Stimulated activated CD8-positive, alpha-beta memory T cell treated with anti-CD3 and anti-CD28 coated beads, Interleukin-12 subunit alpha, Interleukin-12 subunit beta, amount 100 ng/mL, for 1 hour (primary cell): ENCODE measurements at regions not wholly inside any gene's neighbourhood (a gene's known extent, or its start where the extent isn't known, plus 50 kb on each side); places are given as distances from the start of the nearest gene placed in this dataset.

Experiments
- DNase-seq: peaks from one replicate; pipeline ENCODE4 v3.0.0-alpha.2; 2020; ENCODE audit warnings: low read depth

DNA sequence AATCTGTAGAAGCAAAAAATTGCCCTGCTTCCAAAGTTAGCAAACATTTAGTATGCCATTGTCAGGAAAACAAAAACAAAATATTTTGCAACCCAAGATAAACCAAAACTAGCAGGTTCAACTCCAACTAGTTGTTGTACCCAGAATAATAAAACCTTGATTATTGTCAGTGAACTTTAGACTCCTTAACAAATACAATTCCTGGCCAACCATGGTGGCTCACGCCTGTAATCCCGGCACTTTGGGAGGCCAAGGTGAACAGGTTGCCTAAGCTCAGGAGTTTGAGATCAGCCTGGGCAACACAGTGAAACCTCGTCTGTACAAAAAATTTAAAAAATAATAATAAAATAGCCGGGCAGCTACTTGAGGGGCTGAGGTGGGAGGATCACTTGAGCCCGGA is 53.6 kb upstream of the EPCAM start:
- DNase-seq = no peak

DNA sequence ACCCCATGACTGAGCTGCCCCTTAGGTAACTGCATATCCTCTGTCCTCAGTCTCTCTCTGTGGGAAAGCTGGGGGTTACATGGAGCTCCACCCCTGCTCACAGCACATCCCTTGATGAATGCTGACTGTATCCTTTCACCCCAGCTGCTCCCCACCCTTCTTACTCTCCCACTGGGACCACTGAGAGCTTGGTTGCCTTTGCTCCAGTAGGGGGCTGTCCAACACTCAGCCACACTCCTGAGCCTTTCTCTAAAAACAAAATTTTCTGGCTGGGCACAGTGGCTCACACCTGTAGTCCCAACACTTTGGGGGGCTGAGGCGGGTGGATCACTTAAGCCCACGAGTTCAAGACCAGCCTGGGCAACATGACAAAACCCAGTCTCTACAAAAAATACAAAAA is 55.4 kb upstream of the EPCAM start:
- DNase-seq = no peak

DNA sequence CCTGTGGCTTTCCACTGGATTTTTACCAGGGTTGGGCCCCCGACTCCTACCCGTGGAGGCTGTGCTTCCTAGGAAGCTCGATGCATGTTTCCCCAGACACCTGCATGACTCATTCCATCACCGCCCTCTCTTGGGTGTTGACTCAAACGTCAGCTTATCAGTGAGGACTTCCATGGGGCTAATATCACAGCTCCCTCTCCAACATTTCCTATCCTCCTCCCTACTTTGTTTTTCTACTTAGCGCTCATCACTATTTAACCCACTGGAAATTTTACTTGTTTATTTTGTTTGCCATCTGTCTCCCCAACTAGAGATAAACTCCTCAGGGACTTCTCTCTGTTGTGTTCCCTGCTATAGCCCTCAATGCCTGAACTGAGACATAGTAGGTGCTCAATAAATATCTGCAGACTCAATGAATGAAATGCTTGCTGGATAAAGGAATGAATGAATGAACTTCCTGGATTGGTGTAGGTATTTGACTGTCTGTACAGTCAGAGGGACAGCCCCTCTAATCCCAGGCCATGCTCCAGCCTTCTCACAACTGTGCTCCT is 55.9 kb upstream of the EPCAM start:
- no peak for DNase-seq

DNA sequence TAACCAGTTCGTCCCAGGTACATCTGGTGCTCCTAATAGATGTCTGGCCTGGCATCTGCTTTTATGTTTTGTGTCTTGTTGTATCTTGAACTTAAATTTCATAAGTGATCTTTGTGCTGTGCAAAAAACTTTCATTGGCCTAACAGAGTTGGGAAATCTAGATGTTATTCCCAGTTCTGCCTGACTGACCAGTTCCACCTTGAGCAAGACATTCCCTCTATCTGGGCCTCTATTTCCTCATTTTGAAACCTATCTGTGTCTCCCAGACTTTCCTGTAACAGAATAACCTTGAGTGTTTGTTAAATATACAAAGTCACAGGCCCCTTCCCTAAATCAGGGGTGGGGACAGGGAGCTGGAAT is 56.6 kb upstream of the EPCAM start:
- no peak for DNase-seq

DNA sequence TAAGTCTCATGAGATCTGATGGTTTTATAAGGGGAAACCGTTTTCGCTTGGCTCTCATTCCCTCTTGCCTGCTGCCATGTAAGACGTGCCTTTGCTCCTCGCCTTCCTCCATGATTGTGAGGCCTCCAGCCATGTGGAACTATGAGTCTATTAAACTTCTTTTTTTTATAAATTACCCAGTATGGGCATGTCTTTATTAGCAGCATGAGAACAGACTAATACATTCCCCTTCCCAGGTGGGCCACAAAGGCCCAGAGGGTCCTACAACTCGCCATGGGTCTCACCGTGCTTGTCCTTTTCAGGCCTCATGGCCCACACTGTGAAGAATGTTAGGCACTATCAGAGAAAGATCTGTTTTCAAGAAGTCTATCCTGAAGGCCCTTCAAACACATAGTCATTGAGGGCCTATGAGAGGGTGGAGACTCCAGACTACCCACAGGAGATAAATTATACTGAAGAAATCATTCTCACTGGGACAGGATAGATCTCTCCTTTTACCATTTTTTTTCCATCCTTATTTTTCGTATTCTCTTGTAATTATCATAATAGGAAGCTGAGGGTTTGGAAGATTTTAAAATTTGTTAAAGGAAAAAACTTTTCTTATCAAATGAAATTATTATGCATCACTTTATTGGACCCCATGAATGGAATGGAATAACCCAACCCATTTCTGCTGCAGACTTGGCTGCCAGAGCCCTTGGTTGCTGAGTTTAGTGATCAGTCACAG is 57.2 kb upstream of the EPCAM start:
- DNase-seq = no peak

DNA sequence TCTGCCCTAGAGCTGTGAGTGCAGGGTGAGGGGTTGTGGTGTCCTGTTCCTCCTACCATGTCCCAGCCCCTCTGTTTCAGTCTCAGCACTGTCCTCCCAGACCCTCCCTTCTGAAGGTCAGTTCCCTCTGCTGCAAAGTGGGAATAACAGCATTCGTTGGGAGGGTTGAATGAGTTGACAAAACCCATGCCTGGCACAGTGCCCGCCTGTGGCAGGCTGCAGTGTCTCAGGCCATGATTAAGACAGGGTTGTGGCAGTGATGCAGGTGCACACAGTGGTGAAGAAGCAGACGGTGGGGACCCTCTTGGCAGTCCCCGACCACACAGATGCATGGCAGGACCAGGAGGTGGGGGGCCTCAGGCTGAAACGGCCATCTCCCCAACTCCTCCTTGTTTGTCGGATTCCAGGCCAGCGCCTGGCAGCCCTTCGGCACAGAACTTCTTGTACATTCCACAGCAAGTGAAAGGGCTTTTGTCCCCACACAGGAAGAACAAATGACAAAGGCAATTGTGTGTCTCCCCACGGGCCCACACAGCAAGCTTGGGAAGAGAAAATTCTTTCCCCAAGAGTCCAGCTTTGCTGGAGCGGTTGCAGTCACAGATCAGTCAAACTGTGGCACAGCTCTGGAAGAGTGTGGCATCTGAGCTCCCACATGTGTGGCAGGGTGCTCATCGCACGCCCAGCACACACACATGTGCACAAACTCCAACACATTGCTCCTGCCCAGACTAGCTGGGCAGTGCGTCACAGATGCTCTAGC is 58.1 kb upstream of the EPCAM start:
- DNase-seq = no peak

DNA sequence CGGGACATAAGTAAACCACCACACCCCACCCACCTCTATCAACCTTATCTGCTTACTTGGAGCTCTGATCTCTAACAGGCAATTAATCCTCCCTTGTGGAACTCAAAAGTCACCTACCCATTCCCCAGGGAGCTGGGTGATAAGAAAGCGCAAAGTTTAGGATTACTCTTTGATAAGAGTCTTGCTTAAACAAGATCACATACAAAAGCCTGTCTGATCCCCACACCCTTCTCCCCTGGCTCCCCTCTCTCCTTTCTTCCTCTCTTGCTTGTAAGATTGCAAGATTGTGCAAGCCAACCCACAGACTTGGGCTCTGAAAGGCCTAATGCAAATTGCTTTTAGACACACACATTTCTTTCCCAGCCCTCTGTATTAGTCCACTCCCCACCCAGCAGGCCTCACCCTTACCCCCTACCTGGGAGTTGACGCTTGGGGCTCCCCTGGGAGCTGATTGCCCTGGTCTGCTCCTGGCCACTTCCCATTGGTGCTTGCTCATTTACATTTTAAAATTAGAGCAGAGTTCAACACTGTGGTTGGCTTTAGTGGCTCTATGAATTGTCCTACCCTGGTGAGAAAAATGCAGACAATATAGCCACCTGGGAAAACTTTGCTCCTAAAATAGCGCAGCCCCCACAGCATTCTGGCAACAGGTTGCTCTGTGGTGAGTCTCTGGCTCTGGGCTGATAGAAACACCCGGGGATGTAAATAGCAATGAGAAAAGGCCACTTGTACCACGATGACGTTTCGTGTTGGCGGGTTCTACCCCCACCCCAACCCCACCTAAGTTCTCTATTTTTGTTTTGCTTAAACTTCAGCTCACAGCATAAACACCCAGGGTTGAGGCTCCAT is 58.9 kb upstream of the EPCAM start:
- DNase-seq = no peak

DNA sequence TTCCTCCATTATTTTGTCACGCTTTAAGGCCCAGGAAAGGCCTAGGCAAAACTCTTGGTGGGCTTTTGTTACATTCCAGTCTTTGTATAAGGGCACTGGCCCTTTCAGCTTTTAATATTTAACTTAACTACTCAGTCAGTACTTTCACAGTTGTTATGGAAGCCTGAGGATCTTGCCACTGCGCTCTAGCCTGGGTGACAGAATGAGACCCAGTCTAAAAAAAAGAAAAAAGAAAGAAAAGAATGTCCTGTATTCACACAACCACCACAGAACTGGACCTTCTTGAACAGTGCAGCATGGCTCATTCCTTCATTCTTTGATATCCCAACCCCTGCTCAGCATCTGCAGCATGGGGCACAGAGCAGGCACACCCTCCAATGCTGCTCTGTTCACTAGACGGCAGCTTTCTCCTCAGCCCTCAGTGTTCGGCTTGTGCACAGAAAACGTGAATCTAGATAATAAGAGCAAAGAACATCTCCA is 59.6 kb upstream of the EPCAM start:
- DNase-seq = no peak

DNA sequence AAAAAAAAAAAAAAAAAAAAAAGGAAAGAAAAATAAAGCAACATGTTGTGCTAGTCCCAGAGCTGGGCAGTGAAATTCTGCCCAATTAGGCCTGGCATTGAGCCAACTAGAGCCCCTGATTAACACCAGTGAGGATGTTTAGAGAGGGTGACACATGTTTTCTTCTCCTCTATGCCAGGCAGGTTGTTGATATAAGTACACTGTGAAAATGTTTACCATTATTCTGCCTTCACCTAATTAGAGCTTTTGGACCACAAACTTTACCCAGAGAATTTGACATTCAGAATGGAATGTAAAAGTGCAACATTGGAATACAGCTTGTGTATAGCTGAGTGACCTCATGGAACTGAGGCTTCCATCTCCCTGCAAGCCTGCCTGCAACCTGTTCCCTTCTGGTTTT is 62.0 kb upstream of the EPCAM start:
- DNase-seq = no peak

DNA sequence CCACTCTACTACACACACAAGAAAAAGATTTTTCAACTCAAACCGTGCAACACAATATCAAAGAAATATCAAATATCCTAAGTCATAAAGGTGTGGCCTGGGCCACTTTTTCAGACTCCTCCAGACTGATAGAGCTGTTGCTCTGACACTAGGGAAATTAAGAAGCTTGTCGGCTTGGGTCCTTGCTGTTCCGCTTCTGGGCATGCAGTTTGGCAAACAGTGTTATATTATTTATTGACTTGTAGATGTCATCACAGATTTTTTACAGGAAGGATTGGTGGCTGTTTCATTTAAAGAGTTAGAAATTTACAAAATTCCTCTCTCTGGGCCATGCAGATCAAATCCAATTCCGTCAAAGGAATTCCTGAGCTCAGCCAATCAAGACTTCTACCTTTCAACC is 64.5 kb upstream of the EPCAM start:
- no peak for DNase-seq

DNA sequence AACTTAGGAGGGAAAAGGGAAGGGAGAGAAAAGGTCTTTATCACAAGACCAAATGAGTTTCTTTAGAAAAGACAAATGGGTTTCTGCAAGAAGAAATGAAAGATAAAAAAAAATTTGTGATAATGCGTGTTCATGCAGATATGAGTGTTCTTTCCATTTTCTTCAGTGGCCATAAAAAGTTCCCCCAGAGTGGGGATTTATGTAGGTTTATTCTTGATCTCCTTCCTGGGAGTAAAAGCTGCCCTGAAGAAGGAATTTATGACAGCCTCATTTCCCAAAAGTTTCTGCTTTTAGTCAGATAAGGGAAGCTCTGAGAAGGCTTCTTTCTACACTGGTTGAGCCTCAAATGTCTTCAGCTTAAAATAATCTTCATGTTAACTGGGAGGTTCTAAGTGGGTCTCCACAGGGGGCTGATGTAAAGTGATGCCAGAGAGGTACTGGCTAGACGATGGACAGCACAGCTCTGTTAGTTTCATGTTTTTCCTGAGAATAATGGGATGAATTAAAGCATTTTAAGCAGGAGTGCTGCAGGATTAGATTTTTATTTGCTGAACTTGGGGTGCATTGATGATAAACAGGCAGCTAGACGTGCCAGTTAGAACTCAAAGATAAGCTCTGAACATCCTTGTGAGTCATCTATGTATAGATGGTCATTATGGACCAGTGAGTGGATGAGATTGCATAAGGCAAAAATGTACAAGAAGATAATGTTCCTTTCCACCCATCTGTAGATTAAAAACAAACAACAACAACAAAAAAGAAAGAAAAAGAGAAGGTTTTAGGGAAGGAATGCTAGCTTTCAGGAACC is 65.6 kb upstream of the EPCAM start:
- no peak for DNase-seq

DNA sequence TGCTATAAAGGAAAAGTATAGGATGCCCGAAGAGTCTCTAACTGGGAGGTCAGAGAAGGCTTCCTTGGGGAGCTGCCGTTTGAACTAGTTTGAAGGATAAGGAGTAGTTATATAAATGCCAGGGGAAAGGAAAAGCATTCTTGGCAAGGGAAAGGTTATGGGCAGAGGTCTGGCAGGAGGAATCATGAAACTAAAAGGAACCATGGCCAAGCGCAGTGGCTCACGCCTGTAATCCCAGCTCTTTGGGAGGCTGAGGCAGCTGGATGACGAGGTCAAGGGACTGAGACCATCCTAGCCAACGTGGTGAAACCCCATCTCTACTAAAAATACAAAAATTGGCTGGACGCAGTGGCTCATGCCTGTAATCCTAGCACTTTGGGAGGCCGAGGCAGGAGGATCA is 66.8 kb upstream of the EPCAM start:
- DNase-seq = no peak

DNA sequence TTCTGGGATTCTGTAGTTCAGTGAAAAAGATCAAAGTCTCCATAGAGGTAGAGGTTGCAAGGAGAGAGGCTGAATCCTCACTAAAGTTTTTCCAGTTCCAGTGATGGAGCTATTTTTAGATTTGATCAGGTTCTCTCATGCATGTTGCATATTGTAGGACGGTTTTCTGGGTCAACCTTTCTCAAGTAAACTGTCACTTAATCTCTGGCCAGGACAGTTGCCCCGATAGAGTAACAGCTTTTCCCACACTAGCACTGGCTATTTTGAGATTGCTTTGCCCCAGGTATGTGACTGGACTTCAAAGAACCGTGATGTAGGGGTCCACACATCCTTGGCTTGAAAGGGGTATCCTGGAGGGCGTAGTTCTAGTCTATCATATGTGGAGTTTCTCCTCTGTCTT is 67.4 kb upstream of the EPCAM start:
- DNase-seq = no peak

DNA sequence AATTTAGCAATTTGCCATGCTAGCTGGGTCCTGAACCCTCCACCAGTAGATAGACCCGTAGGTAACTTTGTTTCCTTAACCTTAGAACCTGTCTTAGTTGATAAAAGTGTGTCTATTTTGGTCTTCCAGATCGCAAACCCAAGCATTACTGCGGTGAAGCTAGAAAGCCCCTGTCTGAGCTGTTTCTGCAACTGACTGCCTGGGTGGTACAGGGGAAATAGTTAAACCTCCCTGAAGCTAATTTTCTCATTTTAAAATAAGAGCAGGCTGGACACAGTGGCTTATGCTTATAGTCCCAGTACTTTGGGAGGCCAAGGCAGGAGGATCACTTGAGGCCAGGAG is 67.9 kb upstream of the EPCAM start:
- DNase-seq = no peak

DNA sequence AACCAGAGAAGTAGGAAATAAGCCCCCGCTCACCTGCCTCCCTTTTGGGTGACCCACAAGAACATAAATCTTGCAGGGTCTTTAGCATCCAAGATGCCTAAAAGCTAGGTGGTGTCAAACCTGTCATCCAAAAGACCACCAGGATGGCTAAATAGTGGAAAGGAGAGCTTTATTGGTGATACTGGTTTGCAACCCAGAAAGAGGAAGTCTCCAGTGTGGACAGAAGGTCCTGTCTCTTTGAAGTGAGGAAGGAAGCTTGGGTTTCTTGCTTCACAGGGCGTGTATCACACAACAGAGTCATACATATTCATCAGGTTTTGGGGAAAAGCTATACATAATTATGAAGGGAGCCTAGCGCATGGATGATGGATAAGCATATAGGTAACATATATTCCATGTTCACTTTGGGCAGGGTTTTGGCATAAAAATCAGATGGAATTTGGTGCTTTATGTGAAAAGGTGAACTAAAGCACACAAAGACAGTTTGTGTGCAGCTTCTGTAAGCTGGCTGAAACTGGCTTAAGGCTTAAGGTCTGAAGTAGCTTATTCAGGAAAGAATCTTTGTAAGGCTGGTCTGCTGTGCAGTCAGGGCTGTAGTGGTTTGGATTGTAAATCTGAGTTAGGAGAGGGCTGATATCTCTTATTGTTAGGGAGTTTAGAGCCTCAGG is 68.4 kb upstream of the EPCAM start:
- no peak for DNase-seq

DNA sequence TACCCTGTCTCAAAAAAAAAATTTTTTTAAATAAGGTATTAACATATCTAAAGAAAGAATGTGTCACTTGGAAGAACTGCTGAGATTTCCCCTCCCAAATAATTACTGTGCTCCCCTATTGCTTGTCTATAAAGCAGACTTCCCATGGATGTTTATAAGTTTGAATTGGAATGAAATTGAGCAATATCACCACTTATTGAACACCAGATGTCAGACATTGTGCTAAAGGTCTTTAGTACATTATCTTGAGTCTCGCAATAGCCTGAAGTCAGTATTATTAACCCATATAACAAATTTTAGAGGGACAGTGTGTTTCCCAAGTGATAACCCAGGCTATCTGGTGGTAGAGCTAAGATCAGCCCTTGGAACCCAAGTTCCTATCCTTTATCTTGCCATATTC is 69.0 kb upstream of the EPCAM start:
- DNase-seq = no peak

DNA sequence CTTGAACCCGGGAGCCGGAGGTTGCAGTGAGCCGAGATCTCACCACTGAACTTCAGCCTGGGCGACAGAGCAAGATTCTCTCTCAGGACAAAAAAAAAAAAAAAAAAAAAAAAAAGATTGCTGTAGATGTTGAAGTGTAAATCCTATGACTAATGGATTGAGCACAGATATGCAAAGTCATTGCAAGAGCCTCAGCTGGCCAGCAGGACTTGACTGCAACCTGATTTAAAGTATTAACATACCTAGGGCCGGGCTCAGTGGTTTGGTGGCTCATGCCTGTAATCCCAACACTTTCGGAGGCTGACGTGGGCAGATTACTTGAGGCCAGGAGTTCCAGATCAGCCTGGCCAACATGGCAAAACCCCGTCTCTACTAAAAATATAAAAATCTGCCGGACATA is 69.6 kb upstream of the EPCAM start:
- no peak for DNase-seq

DNA sequence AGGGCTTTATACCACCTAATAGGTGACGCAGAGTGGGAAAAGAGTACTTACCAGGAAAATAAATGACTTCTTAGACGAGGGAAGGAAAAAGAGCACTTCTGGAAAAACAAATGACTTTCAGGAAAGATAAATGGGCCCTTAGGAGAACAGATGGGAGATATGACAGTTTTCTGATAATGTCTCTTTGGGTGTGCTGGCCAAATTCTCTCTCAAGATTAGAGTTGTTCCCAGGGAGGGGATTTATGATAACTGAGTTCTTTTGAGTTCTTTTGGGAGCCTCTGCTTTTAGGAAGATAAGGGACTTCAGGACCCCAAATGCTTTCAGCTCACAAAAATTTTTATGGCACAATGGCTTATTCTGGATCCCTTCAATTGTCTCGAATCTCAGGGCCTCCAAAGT is 70.3 kb upstream of the EPCAM start:
- DNase-seq = no peak

DNA sequence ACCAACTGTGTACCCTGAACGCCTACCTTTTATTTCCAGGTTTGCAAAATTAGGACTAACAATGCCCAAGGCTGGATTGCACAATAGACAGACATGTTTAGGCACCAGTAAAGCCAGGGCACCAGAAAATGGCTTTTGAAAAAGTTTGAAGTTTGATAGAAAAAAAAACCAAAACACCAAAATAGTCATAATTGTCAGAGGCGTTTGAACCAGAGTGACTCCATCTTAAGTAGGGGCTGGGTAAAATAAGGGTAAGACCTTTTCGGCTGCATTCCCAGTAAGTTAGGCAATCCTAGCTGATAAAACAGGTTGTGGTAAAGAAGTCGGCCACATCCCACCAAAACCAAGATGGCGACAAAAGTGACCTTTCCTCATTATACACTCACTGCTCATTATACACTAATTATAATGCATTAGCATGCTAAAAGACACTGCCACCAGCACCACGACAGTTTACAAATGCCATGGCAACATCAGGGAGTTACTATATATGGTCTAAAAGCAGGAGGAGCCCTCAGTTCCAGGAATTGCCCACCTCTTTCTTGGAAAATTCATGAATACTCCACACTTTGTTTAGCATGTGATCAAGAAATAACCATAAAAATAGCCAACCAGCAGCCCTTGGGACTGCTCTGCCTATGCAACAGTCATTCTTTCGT is 71.2 kb upstream of the EPCAM start:
- no peak for DNase-seq

DNA sequence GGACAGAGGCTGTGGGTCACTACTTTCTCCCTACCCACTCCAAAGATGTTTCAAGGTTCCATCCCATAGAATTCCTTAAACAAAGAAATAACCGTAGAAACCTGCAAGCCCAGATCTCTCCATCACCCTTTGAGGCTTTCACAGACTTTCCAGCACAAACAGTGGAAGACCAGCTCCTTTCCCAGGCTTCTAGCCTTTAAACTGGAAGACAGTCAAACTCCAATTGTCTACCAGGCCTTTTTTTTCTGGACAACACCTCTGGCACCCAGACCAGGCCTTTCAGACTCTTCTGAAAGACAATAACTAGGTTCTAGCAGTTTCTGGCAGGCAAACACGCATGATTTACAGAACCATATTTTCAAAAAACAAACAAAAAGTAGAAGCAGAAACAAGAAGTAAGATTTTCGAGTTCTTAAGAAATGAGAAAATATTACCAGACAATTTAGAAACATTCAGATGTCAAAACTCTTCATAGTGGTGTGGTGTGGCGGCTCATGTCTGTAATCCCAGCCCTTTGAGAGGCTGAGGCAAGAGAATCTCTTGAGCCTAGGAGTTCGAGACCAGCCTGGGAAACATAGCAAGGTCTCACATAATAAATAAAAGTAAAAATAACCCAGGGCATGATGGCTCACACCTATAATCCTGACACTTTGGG is 73.0 kb upstream of the EPCAM start:
- no peak for DNase-seq
